ENCODE measurements at regions not wholly inside any gene's neighbourhood (a gene's known extent, or its start where the extent isn't known, plus 50 kb on each side); places are given as distances from the start of the nearest gene placed in this dataset.
"Not testable (repeated sequence)": the region's sequence is repeated elsewhere in the genome, so short reads cannot be mapped to it uniquely, and the experiment has no call there.

GRCh38 chr3:26763723-26764122 lies 141.2 kb downstream of the LRRC3B start:
- no peak for DNase-seq

GRCh38 chr3:26766031-26766430 lies 143.5 kb downstream of the LRRC3B start:
- DNase-seq: no peak

- no peak for DNase-seq
Observed at GRCh38 chr3:26768068-26768651, 145.6 kb downstream of the LRRC3B start.

GRCh38 chr3:26799679-26800317 lies 177.2 kb downstream of the LRRC3B start:
- no peak for DNase-seq

GRCh38 chr3:26807272-26807671 lies 184.7 kb downstream of the LRRC3B start:
- DNase-seq: no peak

GRCh38 chr3:26825454-26825853 lies 202.9 kb downstream of the LRRC3B start:
- no peak for DNase-seq

GRCh38 chr3:26827169-26827568 lies 204.6 kb downstream of the LRRC3B start:
- no peak for DNase-seq

GRCh38 chr3:26838026-26838425 lies 215.5 kb downstream of the LRRC3B start:
- no peak for DNase-seq

GRCh38 chr3:26839001-26839400 lies 216.4 kb downstream of the LRRC3B start:
- DNase-seq: peak; percentile 51

- DNase-seq: peak; percentile 59
Observed at GRCh38 chr3:26840272-26840870, 217.8 kb downstream of the LRRC3B start.

GRCh38 chr3:26845194-26845593 lies 222.6 kb downstream of the LRRC3B start:
- DNase-seq: no peak

GRCh38 chr3:26847680-26848079 lies 225.1 kb downstream of the LRRC3B start:
- no peak for DNase-seq

GRCh38 chr3:26894443-26894842 lies 271.9 kb downstream of the LRRC3B start:
- no peak for DNase-seq

- DNase-seq: no peak
Observed at GRCh38 chr3:26915208-26915607, 292.6 kb downstream of the LRRC3B start.

GRCh38 chr3:26920646-26921478 lies 298.3 kb downstream of the LRRC3B start:
- peak; percentile 71 for DNase-seq

GRCh38 chr3:26931896-26932295 lies 309.3 kb downstream of the LRRC3B start:
- DNase-seq: no peak

GRCh38 chr3:26932752-26933151 lies 310.2 kb downstream of the LRRC3B start:
- no peak for DNase-seq

- DNase-seq: not testable (repeated sequence)
Observed at GRCh38 chr3:26945480-26945879, 322.9 kb downstream of the LRRC3B start.

- no peak for DNase-seq
Observed at GRCh38 chr3:26960382-26960781, 337.8 kb downstream of the LRRC3B start.

GRCh38 chr3:26962492-26963360 lies 340.2 kb downstream of the LRRC3B start:
- no peak for DNase-seq

- DNase-seq: no peak
Observed at GRCh38 chr3:26963361-26963743, 340.8 kb downstream of the LRRC3B start.

GRCh38 chr3:26964313-26964712 lies 341.7 kb downstream of the LRRC3B start:
- DNase-seq: no peak

GRCh38 chr3:26964836-26965235 lies 342.3 kb downstream of the LRRC3B start:
- no peak for DNase-seq
